Uterus (tissue), 2 donors: ENCODE measurements at regions not wholly inside any gene's neighbourhood (a gene's known extent, or its start where the extent isn't known, plus 50 kb on each side); places are given as distances from the start of the nearest gene placed in this dataset.

Source experiments
- CTCF ChIP-seq, 4 experiments: fragments of 200-600 bp in 2 of 4; fragments of 450-650 bp in 2 of 4; sonication (generic) in 2 of 4; IDR thresholded peaks; one replicate each; pipeline ENCODE4 v1.5.1; 2016 to 2019; ENCODE audit warnings: antibody characterized with exemption in 4 of 4, mild to moderate bottlenecking in 2 of 4, moderate library complexity in 1 of 4
- POLR2A ChIP-seq, 2 donors: fragments of 450-650 bp; IDR thresholded peaks; one replicate each; pipeline ENCODE4 v1.6.1; 2016; ENCODE audit warnings: antibody characterized with exemption in 2 of 2, mild to moderate bottlenecking in 1 of 2, moderate library complexity in 1 of 2

DNA sequence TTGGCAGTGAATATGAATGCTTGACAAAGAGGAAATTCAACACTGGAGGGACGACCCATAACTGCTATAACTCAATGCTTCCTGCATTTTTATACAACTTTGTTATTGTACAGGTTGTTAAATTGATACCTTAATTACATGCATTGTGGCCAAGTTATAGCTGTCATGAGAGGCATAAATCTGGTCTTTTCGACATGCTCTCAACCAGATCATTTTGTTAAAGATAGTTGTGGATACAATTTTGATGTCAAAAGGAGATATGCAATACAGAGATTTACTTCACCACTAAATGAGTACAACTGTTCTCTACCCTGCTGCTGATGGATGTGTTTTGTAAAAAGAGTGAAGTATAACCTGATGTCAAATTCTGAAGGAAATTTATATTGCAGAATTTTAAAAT lies 946.0 kb downstream of the GALC start:
- TF ChIP-seq CTCF (IDR thresholded peaks at IDR 0.05), result no peak
- no peak for TF ChIP-seq POLR2A (IDR thresholded peaks at IDR 0.05)
